ENCODE measurements at regions not wholly inside any gene's neighbourhood (a gene's known extent, or its start where the extent isn't known, plus 50 kb on each side); places are given as distances from the start of the nearest gene placed in this dataset.
"Not testable (repeated sequence)": the region's sequence is repeated elsewhere in the genome, so short reads cannot be mapped to it uniquely, and the experiment has no call there.

DNA sequence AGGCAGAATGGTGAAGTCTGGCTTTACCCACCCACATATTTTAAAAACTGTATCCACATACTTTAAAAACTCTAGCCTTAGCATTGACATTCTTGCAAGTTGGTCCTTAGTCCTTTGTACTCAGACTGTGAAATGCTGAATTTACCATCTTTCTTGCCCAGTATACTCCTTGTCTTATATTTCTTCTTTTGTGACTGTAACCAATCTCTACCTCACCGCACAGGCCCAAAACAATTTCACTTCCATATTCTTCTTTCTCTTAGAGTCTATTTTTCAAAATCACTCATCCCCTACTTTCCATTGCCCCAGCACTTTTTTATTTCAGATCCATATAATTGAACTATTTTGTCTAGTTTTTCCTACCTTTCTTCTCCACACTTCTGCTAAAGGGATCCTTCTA lies 892.4 kb upstream of the B3GALT2 start:
- DNase-seq (ENCODE audit: low read depth in 2 of 2): no peak

DNA sequence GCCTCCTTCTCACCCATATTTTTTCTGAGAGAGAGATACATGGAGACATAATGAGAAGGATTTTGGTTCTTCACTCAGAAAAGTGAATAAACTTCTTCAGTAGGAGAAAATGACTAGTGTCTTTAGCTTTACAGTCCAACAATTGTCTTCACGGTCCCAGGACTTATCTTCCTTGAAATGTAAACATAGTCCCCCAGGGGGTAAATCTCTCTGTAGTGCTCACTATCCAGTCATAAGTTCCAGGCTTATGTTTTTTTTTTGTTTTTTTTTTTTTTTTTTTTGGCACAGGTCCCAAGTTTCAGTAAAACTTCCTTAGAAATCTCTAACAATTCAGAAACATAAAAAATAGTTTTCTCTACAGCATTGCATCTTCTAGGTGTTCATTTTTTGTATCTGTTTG lies 890.2 kb upstream of the B3GALT2 start:
- no peak for DNase-seq (ENCODE audit: low read depth in 2 of 2)

DNA sequence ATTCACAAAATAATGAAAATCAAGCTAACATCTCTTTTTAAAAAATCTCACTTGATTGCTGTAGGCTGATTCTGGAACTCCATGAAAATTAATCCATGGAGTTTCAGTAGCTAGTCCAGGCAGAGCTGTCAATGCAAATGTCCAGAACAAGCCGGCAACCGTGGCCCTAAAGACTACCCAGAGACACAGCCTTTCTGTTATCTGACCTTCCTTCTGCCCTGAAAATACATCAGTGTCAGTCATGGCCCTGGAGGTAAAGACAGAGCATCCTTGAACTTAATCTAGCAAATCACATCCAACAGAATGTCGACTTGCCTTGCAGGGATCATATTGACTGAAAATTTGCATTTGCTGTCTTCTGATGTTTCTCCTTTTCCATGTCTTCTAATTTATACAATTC lies 887.4 kb upstream of the B3GALT2 start:
- DNase-seq (ENCODE audit: low read depth in 2 of 2): no peak

DNA sequence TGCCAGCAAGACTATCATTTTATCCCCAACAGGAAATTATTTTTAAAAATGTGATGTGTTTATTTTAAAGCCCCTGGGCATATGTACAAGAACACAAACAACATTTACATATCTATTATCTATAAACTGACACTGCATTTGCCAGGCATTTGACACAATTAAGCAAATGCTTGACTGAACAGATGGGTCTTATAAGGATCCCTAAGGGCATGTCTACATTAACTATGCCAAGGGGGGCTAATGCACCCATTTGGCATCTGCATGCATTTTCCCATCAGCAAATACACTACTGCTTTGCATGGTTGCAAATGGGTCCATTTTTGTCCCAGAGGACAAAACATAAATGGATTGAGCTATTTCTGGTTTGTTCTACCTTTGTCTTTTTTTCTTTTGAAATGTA lies 884.8 kb upstream of the B3GALT2 start:
- DNase-seq (ENCODE audit: low read depth in 2 of 2): no peak

DNA sequence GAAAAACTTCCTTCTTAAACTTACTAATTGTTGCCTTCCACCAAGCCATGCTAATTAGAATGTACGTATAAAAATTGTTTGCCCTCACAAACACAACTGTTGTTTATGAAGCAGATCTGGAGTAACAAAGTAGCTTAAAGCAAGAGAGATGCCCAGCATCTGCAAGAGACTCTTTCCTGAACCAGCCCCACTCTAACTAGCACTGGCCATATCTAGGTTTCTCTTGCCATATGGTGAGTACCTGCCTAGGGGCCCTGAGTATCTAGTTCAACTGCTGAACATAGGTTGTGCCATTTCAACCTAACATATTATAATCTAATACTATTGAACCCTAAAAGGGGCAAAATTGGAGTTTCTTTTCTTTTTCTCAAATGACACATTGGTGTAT lies 883.4 kb upstream of the B3GALT2 start:
- no peak for DNase-seq (ENCODE audit: low read depth in 2 of 2)

DNA sequence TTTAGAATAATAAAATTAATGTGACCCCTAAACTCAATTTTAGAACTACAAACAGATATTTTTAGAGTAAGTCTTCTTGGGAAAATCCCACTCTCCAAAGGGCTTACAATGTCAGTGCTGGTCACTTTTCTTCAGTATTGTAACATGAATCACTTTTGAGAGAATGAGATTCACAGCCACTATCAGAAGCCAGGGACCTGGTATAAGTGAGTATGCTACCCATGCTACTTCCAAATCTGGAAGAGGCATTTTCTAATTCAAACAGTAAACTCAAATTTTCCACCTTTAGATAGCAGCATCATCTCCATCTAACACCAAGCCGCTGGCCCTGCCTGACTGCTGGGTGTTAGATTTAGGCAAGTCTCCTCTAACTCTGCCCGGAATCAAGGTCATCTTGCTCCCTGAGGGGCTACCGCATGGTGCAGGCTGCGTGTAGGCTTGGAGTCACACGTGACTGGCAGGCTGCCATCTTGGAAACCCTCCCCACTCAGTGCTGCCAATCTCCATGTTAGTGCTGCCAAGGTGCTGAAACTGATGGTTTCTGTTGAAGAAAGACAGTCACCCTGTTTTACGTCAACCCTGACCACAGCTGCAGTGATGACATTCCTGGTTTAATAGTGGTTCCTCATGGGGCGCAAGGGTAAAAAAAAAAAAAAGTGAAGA lies 882.9 kb upstream of the B3GALT2 start:
- DNase-seq (ENCODE audit: low read depth in 2 of 2): no peak

DNA sequence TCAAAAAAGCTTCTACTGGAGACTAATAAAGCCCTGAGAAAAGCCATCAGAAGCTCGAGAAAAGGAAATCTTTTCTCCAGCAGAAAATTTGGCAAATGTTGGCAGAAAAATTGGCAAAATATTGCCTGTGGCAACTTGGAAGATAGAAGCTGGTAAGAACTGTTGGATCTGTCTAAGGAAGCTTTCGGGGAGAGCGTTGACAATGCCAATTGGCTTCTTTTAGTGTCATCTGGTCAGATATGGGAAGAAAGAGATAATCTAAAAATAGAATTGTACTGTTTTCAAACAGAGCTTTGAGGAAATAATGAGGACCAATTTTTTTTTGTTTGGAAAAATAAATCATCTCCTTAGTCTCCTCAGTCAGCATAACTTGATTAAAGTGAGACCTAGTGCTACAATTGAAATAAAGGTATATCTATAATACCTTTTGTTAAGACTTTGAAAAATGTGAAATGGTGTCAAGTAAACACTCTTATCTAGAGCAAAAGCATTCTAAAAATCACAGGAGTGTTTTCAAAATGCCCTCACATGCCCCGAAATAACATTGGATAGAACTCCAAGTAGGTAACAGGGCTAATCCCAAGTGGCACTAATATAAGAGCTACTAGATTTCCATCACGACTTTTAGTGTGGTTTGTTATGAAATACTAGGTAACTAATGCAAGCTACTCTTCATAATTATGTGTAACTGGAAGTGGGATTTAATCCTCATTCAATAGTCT lies 882.2 kb upstream of the B3GALT2 start:
- no peak for DNase-seq (ENCODE audit: low read depth in 2 of 2)

DNA sequence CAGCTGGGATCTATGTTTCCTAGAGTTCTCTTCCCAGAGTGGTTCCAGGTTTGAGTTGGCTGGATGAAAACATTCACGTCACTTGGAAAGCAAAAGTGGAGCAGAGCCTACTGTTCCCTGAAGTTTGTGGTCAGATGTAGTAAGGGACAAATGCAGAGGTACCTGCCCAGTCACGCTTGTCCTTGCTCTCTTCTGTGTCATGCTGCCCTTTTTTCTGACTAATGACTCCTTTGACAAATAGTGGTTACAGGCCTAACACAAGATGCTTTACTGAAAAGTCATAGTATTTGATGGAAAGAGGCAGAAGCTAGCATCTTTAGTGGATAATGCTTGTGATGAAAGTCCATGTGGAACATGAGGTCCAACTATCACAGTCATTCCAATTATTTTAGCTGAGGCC lies 881.4 kb upstream of the B3GALT2 start:
- no peak for DNase-seq (ENCODE audit: low read depth in 2 of 2)

DNA sequence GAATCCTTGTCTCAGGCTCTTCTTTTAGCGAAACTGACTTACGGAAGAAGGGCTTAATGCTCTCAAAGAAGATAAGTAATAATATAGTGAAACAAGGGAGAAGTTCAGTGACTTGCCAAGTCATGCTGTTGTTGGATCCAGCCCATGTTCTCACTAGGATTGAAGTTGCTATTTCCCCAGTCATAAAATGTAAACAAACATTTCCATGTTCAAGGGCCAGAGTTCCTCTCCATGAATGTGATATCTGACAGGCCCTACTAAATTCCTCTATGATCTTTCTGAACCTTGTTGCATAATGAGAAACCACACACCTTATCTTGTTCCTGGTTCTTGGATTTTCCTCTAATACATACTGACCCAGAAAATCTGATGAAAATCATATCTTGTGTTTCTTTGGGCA lies 876.5 kb upstream of the B3GALT2 start:
- DNase-seq (ENCODE audit: low read depth in 2 of 2): no peak

DNA sequence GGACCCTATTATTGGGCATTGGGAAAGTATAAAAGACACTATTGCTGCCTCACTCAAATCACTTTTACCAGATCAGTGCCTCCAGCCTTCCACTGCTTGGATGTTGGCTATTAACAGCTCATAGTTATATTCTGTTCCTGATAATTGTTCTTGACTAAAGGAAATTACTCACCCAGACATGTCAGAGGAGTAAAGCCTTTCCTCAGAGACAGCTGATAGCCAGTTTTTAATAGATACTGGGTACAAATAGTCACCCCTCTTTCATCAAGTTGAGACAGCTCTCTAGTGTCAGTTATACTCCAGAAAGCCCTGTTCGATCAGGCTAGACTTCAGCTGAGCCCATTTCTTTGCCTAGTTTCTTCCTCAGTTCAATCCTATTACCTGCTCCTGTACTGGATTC lies 876.1 kb upstream of the B3GALT2 start:
- no peak for DNase-seq (ENCODE audit: low read depth in 2 of 2)

DNA sequence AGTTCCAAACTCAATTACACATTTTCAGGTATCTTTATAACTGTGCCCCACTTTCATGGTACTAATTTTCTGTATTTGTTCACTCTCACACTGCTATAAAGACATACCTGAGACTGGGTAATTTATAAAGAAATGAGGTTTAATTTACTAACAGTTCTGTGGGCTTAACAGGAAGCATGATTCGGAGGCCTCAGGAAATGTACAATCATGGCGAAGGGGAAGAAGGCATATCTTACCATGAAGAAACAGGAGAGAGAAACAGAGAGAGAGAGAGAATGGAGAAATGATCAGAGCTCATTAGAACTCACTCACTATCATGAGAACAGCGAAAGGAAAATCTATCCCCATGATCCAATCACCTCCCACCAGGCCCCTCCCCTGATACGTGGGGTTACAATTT lies 874.1 kb upstream of the B3GALT2 start:
- DNase-seq (ENCODE audit: low read depth in 2 of 2): no peak

DNA sequence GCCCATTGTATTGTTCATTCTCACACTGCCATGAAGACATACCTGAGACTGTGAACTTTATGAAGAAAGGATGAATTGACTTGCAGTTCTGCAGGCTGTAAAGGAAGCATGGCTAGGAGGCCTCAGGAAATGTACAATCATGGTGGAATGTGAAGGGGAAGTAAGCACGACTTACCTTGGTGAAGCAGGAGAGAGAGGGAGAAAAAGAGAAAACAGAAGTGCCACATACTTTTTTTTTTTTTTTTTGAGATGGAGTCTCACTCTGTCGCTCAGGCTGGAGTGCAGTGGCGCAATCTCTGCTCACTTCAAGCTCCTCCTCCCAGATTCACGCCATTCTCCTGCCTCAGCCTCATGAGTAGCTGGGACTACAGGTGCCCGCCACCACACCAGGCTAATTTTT lies 871.9 kb upstream of the B3GALT2 start:
- DNase-seq (ENCODE audit: low read depth in 2 of 2): not testable (repeated sequence)

DNA sequence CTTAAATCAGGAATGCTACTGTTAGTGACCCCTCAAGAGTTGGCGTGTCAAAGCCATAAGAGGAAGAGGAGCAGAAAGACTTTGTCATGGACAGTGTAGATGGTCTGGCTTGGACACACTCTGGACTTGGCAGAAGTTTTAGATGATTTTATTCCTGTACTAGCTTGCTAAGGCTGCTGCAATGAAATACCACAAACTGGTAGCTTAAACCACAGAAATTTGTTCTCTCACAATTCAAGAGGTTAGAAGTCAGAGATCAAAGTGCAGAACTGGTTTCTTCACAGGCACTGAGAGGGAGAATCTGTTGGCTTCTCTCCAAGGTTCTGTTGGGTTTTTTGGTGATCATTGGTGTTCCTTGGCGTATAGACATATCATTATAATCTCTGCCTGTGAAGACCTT lies 869.8 kb upstream of the B3GALT2 start:
- no peak for DNase-seq (ENCODE audit: low read depth in 2 of 2)

DNA sequence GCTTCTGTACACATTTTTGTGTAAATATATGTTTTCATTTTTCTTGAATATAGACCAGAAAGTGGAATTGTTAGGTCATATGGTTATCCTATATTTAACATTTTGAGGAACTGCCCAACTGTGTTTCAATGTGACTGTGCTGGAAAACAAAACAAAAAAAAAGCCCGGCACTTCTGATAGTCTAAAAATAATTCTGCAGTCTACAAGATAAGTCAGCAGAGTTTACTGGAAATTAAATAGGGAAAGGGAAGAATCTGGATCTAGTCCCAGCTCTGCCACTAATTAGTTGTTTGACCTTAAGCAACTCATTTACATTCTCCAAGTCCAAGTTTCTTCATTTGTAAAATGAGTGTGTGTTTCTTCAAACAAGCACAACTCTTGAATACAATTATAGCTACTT lies 869.1 kb upstream of the B3GALT2 start:
- DNase-seq (ENCODE audit: low read depth in 2 of 2): no peak

DNA sequence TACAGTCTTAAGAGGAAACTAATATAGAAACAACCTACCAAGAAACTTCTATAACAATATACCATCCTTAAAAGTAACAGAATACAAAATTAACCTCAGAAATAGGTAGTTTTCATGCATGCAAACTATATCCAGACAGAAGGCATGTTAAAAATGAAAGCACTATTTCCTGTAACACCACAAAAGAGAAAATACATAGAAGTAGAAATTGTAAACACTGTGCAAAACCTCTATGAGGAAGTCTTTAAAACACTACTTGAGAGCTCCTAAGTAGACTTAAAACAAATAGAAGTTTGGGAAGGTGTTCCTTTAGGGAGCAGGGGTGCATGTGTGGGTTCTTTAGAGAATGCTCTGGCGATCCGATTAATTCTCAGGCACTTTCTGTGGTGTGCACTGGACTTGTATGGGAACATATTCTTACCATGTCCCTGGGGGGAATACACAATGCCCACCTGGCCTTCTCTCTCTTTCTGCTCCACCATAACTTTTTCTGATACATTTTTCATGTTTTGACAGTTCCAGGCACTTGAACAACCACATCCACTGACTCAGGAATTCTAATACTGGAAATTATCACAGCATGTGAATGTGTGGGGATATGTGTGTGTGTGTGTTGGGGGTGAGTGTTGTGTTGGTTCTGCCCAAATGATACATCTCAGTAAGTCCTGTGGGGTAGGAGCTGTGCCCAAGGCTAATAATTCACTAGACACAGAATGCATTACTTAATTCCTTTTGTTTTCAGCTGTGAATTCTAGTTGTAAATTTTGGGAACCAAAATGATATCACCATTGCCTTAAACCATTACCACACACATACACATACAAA lies 866.3 kb upstream of the B3GALT2 start:
- DNase-seq (ENCODE audit: low read depth in 2 of 2): no peak

DNA sequence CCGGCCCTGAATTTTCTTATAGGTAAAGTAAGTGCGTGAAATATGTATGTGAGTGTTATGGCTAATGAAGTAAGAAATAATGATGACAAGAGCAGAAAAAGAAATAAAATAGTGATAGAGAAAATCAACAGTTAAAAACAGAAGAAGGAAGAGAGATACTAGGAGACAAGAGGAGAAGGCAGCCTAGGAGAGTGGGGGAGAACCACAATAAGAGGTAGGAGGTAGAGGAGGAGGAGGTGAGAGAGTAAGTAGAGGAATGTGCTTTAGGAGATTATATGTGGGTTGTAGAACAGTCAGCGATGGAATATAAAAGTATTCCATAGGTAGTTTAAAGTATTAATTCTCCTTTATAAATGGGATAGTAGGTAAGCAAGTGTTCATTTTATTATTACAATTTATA lies 861.5 kb upstream of the B3GALT2 start:
- no peak for DNase-seq (ENCODE audit: low read depth in 2 of 2)

DNA sequence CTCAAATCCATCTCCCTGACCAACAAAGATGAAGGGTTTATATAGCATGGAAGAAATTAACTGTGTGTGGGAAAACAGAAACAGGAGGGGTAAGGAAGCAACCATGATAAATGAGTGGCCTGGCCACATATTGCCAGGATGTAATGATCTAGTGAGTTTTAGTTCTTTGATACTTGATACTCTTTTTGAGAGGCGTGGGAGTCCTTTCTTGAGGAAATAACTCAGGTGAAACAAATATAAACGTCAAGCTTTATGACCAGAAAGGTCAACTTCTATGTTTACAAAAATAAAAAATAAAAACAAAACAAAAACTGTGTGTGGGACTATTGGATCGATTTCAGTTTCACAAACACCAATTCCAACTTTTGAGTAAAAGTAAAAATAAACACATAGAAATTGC lies 860.8 kb upstream of the B3GALT2 start:
- DNase-seq (ENCODE audit: low read depth in 2 of 2): no peak

DNA sequence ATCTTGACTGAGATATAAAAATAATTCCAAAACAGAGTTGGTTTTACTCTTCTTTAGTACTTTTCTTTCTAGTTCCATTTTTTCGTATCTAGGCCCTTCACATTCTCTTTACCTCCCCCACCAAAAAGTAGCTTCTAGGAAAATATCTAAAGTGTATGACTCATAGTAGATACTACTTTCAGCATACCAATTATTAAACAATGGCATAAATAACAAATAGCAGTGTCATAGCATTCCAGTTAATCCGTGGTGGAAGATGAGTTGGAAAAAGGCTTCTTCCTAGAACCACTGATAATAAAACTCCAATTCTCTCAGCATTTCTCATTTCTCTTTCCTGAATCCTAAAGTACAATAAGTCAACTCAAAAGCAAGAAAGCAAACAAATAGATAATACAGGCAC lies 859.0 kb upstream of the B3GALT2 start:
- no peak for DNase-seq (ENCODE audit: low read depth in 2 of 2)

DNA sequence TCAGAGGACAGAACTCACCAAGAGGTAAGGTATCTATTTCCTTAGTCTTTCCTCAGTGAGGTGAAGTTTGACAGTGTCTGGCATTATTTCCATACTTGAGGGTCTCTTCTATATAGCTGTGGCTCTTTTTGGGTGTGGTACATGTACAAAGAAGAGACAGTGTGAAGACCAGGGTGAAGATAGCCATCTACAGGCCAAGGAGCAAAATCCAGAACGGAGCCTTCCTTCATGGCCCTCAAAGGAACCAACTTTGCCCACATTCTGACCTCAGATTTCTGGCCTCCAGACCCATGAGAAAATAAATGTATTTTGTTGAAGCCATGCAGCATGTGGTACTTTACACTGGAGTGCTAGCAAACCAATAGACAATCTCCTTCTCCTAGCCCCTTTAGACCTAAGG lies 858.5 kb upstream of the B3GALT2 start:
- no peak for DNase-seq (ENCODE audit: low read depth in 2 of 2)

DNA sequence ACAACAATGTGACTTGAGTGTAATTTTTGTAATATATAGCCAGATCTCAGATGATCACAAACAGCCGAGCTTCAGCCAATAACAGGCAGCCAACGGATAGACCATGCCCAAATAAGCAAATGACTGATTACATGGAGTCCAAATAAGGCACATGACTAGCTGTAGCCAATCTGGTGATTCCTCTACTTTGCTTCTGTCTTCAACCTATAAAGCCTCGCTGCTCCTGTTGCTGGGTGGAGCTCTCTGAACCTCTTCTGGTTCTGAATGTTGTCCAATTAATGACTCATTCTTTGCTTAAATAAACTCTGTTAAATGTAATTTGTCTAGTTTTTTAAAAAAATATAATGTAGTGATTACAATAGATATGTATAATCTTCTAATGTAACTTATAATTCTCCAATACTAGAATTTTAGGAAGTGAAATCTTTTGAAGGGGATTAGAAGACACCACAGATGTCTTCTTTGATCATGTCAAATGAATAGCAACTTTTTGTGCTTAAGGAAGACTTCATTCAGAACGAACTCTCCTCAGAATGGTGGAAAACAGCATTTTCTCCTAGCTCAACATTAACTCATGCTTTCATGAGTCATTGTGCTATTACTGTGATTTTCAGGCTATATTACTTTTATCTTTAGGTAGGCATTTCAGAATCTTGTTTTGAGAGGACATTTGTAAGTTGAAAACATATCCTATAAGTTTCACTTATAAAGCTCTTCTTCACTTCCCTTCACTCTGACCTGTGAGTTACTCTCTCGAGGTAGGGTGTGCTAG lies 857.8 kb upstream of the B3GALT2 start:
- no peak for DNase-seq (ENCODE audit: low read depth in 2 of 2)

DNA sequence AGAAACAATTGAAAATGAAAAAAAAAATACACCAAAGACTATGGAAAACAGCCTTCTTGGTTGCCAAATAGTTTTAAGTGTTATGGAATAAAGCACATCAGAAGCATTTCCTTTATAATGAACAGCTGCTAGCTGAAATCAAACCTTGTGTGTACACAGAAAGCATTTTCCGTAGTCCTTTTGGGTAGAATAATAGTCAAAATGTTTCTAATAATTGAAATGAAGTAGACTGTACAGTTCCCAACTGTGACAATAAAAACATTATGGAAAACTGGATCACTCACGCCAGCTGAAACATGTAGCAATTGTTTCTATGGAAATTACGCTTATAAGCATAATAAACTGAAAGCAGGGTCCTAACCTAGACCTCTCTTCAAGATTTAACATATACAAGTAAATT lies 856.3 kb upstream of the B3GALT2 start:
- DNase-seq (ENCODE audit: low read depth in 2 of 2): no peak

DNA sequence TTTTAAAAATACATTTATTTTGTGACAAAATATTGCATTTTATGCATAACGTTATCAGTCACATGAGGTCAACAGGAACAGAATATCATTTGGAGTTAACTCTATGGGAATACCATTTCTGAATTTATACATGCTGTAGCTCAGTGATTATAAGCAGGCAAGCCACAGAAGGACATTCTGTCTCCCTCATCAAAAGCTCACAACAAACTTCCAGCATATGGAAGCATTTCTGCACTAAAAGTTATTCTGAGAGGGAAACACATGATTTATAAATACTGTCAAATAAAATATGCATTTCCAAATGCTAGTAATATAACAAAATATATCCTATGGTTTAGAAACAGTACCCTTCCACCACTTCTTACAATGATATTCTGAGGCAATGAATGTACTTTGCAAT lies 854.1 kb upstream of the B3GALT2 start:
- no peak for DNase-seq (ENCODE audit: low read depth in 2 of 2)
